PC-3 (cell line): ENCODE measurements at regions not wholly inside any gene's neighbourhood (a gene's known extent, or its start where the extent isn't known, plus 50 kb on each side); places are given as distances from the start of the nearest gene placed in this dataset.

Experiments used
- ATAC-seq: fragments of 200-7000 bp; cut with Tn5 transposase; 2 replicates; pipeline ENCODE4 v1.9.1; 2020; ENCODE audit warnings: mild to moderate bottlenecking, moderate library complexity
- BruUV-seq: library from RNA; stranded (reverse); fragments of 400-500 nt; replicated peaks from 2 replicates; lab custom pipeline; 2021; lab: Mats Ljungman, UMichigan
- CTCF ChIA-PET: fragments of 300-600 bp; sonication (Branson Sonifier 250); formaldehyde crosslinking; loops from one replicate; lab custom pipeline; 2022; ENCODE audit warnings: antibody characterized with exemption; lab: Charles Lee
- POLR2A ChIA-PET: fragments of 300-600 bp; sonication (Branson Sonifier 250); formaldehyde crosslinking; loops from one replicate; lab custom pipeline; 2022; ENCODE audit warnings: antibody characterized with exemption; ENCODE audit not compliant: unreplicated experiment; lab: Charles Lee
- DNase-seq: peaks from one replicate; pipeline ENCODE4 v3.0.0-alpha.2; 2015
- H2AFZ ChIP-seq: fragments of 300-600 bp; sonication (generic); 2 replicates; pipeline ENCODE4 v1.6.0; 2016; ENCODE audit warnings: antibody characterized with exemption, low read length
- H3F3A ChIP-seq: fragments of 300-600 bp; sonication (generic); one replicate; pipeline ENCODE4 v1.6.0; 2017; ENCODE audit warnings: antibody characterized with exemption, low read length, control low read depth, mild to moderate bottlenecking; ENCODE audit not compliant: unreplicated experiment
- H3K27ac ChIP-seq: fragments of 300-600 bp; sonication (generic); 2 replicates; pipeline ENCODE4 v1.5.1; 2016; ENCODE audit warnings: mild to moderate bottlenecking, low read length
- H3K27me3 ChIP-seq: fragments of 300-600 bp; sonication (generic); 2 replicates; pipeline ENCODE4 v1.6.1; 2016; ENCODE audit warnings: low read length, mixed read lengths
- H3K36me3 ChIP-seq: fragments of 300-600 bp; sonication (generic); 2 replicates; pipeline ENCODE4 v1.6.1; 2016; ENCODE audit warnings: low read depth, mixed run types, low read length, mixed read lengths
- H3K4me1 ChIP-seq: fragments of 300-600 bp; sonication (generic); 2 replicates; pipeline ENCODE4 v1.5.1; 2016; ENCODE audit warnings: low read length; ENCODE audit not compliant: insufficient read depth
- H3K4me2 ChIP-seq: fragments of 300-600 bp; sonication (generic); 2 replicates; pipeline ENCODE4 v1.6.0; 2016; ENCODE audit warnings: low read length
- H3K4me3 ChIP-seq: fragments of 300-600 bp; sonication (generic); 2 replicates; pipeline ENCODE4 v1.5.1; 2016; ENCODE audit warnings: mild to moderate bottlenecking, low read length, mixed read lengths
- H3K79me2 ChIP-seq: fragments of 300-600 bp; sonication (generic); 2 replicates; pipeline ENCODE4 v1.6.1; 2017; ENCODE audit warnings: low read length, mixed read lengths
- H3K9ac ChIP-seq: fragments of 300-600 bp; sonication (generic); 2 replicates; pipeline ENCODE4 v1.6.0; 2016; ENCODE audit warnings: mild to moderate bottlenecking, low read length
- H3K9me2 ChIP-seq: fragments of 300-600 bp; sonication (generic); replicated peaks from 2 replicates; pipeline ENCODE4 v1.6.1; 2016; ENCODE audit warnings: mixed run types, low read length, mixed read lengths
- H3K9me3 ChIP-seq: fragments of 300-600 bp; sonication (generic); 2 replicates; pipeline ENCODE4 v1.6.1; 2016; ENCODE audit warnings: low read length, mixed read lengths
- H4K20me1 ChIP-seq: fragments of 300-600 bp; sonication (generic); 2 replicates; pipeline ENCODE4 v1.6.1; 2016; ENCODE audit warnings: low read length, mixed read lengths
- CTCF ChIP-seq: fragments of 300-600 bp; sonication (generic); conservative IDR thresholded peaks from 2 replicates; pipeline ENCODE4 v1.5.1; 2017; ENCODE audit warnings: antibody characterized with exemption, low read depth, mild to moderate bottlenecking, low read length
- EZH2 ChIP-seq: fragments of 300-600 bp; sonication (generic); IDR thresholded peaks from one replicate; pipeline ENCODE4 v1.6.1; 2017; ENCODE audit warnings: antibody characterized with exemption, mild to moderate bottlenecking, low read length; ENCODE audit not compliant: unreplicated experiment
- EZH2phosphoT487 ChIP-seq: fragments of 300-600 bp; sonication (generic); IDR thresholded peaks from 2 replicates; pipeline ENCODE4 v1.6.1; 2018; ENCODE audit warnings: mild to moderate bottlenecking, antibody characterized with exemption, low read length, borderline replicate concordance
- intact Hi-C: fragments of 100-400 bp; cut with micrococcal nuclease; formaldehyde crosslinking; loops from 2 replicates; pipeline ENCODE4 v1.9.0; 2023

DNA sequence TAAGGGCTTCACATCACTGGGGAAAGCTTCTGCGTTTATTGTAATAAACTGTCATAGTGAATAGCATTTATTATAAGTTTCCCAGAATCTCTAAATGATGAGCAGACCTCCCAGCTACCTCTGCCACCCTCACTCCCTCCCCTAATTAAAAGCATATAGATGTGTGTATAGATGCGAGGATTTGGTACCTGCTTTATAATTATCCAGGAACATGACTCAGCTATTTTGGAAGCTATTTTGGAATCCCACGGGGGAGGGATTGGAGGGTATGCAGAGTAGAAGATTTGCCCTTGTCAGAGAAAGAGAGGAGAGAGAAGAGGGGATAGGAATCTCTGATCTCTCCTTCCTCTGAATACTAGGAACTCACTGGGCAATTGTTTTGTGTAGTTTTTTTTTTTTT lies 455.3 kb downstream of the ADRA2A start:
- Histone ChIP-seq H3K9me3 (no peaks in the 10 kb centered on the region), H4K20me1 (no peaks in the 10 kb centered on the region), H3K36me3 (no peaks in the 10 kb centered on the region), H3K9ac (no peak overlapping the region), H2AFZ (no peak overlapping the region), H3K9me2 (no peaks in the 10 kb centered on the region), H3K79me2 (no peaks in the 10 kb centered on the region), H3K4me3 (no peak overlapping the region), H3K27me3 (no peaks in the 10 kb centered on the region), H3K4me1 (no peaks in the 10 kb centered on the region), H3K4me2 (no peak overlapping the region), H3F3A (no peaks in the 10 kb centered on the region), H3K27ac (no peak overlapping the region)
- intact Hi-C loops: no loop called here
- ATAC-seq (no peak), DNase-seq (no peak)
- BruUV-seq: no TSS peak
- CTCF ChIA-PET: no interaction called here
- POLR2A ChIA-PET: no interaction called here
- TF ChIP-seq EZH2phosphoT487 (no peak), EZH2 (no peak), CTCF (no peak)

DNA sequence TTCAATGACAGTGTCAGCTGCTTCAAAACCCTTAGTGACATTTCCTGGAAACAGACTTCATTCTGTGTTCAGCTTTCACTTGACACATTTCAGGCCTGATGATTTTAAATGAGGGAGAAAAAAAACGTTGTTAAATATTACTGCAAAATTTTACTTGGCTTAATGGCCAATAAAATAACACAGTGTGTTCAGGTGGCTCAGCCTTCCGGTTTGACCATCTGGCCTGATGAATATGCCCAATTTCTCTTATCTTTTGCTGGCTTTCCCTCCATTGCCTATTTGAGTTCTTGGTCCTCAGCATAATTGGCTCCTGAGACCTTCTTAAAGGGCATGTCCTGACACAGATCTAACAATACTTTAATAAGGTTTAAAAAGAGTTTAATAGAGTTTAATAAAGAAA lies 462.4 kb downstream of the ADRA2A start:
- no peaks in the 10 kb centered on the region for H3K4me1 ChIP-seq
- no peaks in the 10 kb centered on the region for H3K79me2 ChIP-seq
- H3K4me3 ChIP-seq: no peak overlapping the region
- H3K9me2 ChIP-seq: no peaks in the 10 kb centered on the region
- no peak overlapping the region for H3K4me2 ChIP-seq
- H3K27ac ChIP-seq: no peak overlapping the region
- ChIA-PET CTCF (no interaction called here), POLR2A (no interaction called here)
- no peak overlapping the region for H3K9ac ChIP-seq
- H3F3A ChIP-seq: no peaks in the 10 kb centered on the region
- no peaks in the 10 kb centered on the region for H3K36me3 ChIP-seq
- ATAC-seq: no peak
- no peaks in the 10 kb centered on the region for H4K20me1 ChIP-seq
- BruUV-seq: no TSS peak
- intact Hi-C loops: no loop called here
- no peaks in the 10 kb centered on the region for H3K9me3 ChIP-seq
- no peak overlapping the region for H2AFZ ChIP-seq
- no peaks in the 10 kb centered on the region for H3K27me3 ChIP-seq
- TF ChIP-seq CTCF (no peak), EZH2phosphoT487 (no peak), EZH2 (no peak)
- no peak for DNase-seq

- no peak for DNase-seq
- TF ChIP-seq EZH2phosphoT487 (no peak), EZH2 (no peak), CTCF (no peak)
- ATAC-seq: no peak
- H3K9me3 ChIP-seq: no peaks in the 10 kb centered on the region
- H3K4me1 ChIP-seq: no peaks in the 10 kb centered on the region
- no TSS peak for BruUV-seq
- CTCF ChIA-PET: no interaction called here
- H3K36me3 ChIP-seq: no peaks in the 10 kb centered on the region
- H3K9ac ChIP-seq: no peak overlapping the region
- H2AFZ ChIP-seq: no peak overlapping the region
- no peaks in the 10 kb centered on the region for H4K20me1 ChIP-seq
- no peak overlapping the region for H3K4me2 ChIP-seq
- POLR2A ChIA-PET: no interaction called here
- no peak overlapping the region for H3K27ac ChIP-seq
- no peak overlapping the region for H3K4me3 ChIP-seq
- no peaks in the 10 kb centered on the region for H3K27me3 ChIP-seq
- H3F3A ChIP-seq: no peaks in the 10 kb centered on the region
- H3K79me2 ChIP-seq: no peaks in the 10 kb centered on the region
- no peaks in the 10 kb centered on the region for H3K9me2 ChIP-seq
- intact Hi-C loops: no loop called here
Measured at GRCh38 chr10:111543854-111544253, 467.0 kb downstream of the ADRA2A start.
